ENCODE measurements at regions not wholly inside any gene's neighbourhood (a gene's known extent, or its start where the extent isn't known, plus 50 kb on each side); places are given as distances from the start of the nearest gene placed in this dataset.

- H3F3A ChIP-seq (ENCODE audit: control insufficient read depth, insufficient read depth): no peaks in the 10 kb centered on the region
- H3K4me1 ChIP-seq (ENCODE audit: control insufficient read depth, low read length): peaks cover 6% of the 10 kb centered on the region
- H3K4me3 ChIP-seq (ENCODE audit: low read length): no peak overlapping the region
- H3K36me3 ChIP-seq (ENCODE audit: control insufficient read depth, low read length): no peaks in the 10 kb centered on the region
- no peak overlapping the region for H3K4me2 ChIP-seq (ENCODE audit: low read length)
- no peak for TF ChIP-seq EZH2phosphoT487 (IDR thresholded peaks at IDR 0.05; ENCODE audit: borderline replicate concordance, low read length)
- TF ChIP-seq, protein P1, sequence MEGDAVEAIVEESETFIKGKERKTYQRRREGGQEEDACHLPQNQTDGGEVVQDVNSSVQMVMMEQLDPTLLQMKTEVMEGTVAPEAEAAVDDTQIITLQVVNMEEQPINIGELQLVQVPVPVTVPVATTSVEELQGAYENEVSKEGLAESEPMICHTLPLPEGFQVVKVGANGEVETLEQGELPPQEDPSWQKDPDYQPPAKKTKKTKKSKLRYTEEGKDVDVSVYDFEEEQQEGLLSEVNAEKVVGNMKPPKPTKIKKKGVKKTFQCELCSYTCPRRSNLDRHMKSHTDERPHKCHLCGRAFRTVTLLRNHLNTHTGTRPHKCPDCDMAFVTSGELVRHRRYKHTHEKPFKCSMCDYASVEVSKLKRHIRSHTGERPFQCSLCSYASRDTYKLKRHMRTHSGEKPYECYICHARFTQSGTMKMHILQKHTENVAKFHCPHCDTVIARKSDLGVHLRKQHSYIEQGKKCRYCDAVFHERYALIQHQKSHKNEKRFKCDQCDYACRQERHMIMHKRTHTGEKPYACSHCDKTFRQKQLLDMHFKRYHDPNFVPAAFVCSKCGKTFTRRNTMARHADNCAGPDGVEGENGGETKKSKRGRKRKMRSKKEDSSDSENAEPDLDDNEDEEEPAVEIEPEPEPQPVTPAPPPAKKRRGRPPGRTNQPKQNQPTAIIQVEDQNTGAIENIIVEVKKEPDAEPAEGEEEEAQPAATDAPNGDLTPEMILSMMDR (IDR thresholded peaks at IDR 0.05; ENCODE audit: low read depth, low read length, poor library complexity, severe bottlenecking): no peak
- H3K79me2 ChIP-seq (ENCODE audit: control insufficient read depth, low read length): no peaks in the 10 kb centered on the region
- no peak overlapping the region for H3K27ac ChIP-seq (ENCODE audit: low read depth, low read length)
- H3K9me3 ChIP-seq (ENCODE audit: control insufficient read depth, insufficient read depth, low read length): no peaks in the 10 kb centered on the region
- H3K27me3 ChIP-seq (ENCODE audit: control insufficient read depth, low read length): peaks cover 22% of the 10 kb centered on the region
- no peaks in the 10 kb centered on the region for H3K9me2 ChIP-seq (replicated peaks; ENCODE audit: control insufficient read depth, low read length)
- no peaks in the 10 kb centered on the region for H4K20me1 ChIP-seq (ENCODE audit: control insufficient read depth, insufficient read depth, low read depth, low read length)
These were observed 59.0 kb upstream of the RUNX3 start for GRCh38 chr1:24989082-24989481.

GRCh38 chr1:24988558-24988912 lies 58.5 kb upstream of the RUNX3 start:
- Histone ChIP-seq H3K9me3 (ENCODE audit: control insufficient read depth, insufficient read depth, low read length) (no peaks in the 10 kb centered on the region), H3K4me3 (ENCODE audit: low read length) (no peak overlapping the region), H3K36me3 (ENCODE audit: control insufficient read depth, low read length) (no peaks in the 10 kb centered on the region), H3K27ac (ENCODE audit: low read depth, low read length) (no peak overlapping the region), H3F3A (ENCODE audit: control insufficient read depth, insufficient read depth) (no peaks in the 10 kb centered on the region), H3K4me2 (ENCODE audit: low read length) (no peak overlapping the region), H3K4me1 (ENCODE audit: control insufficient read depth, low read length) (peaks cover 6% of the 10 kb centered on the region), H3K9me2 (replicated peaks; ENCODE audit: control insufficient read depth, low read length) (no peaks in the 10 kb centered on the region), H3K79me2 (ENCODE audit: control insufficient read depth, low read length) (no peaks in the 10 kb centered on the region), H3K27me3 (ENCODE audit: control insufficient read depth, low read length) (peaks cover 22% of the 10 kb centered on the region), H4K20me1 (ENCODE audit: control insufficient read depth, insufficient read depth, low read depth, low read length) (no peaks in the 10 kb centered on the region)
- TF ChIP-seq EZH2phosphoT487 (IDR thresholded peaks at IDR 0.05; ENCODE audit: borderline replicate concordance, low read length): no peak
- TF ChIP-seq, protein P1 (IDR thresholded peaks at IDR 0.05; ENCODE audit: low read depth, low read length, poor library complexity, severe bottlenecking): no peak

- H4K20me1 ChIP-seq (ENCODE audit: control insufficient read depth, insufficient read depth, low read depth, low read length): no peaks in the 10 kb centered on the region
- H3K4me3 ChIP-seq (ENCODE audit: low read length): no peak overlapping the region
These were observed 57.9 kb upstream of the RUNX3 start for GRCh38 chr1:24987875-24988557.

More at GRCh38 chr1:24987875-24988557, 57.9 kb upstream of the RUNX3 start:
- Histone ChIP-seq H3K79me2 (ENCODE audit: control insufficient read depth, low read length) (no peaks in the 10 kb centered on the region), H3K9me2 (replicated peaks; ENCODE audit: control insufficient read depth, low read length) (no peaks in the 10 kb centered on the region), H3K4me1 (ENCODE audit: control insufficient read depth, low read length) (peaks cover 6% of the 10 kb centered on the region), H3K36me3 (ENCODE audit: control insufficient read depth, low read length) (no peaks in the 10 kb centered on the region), H3F3A (ENCODE audit: control insufficient read depth, insufficient read depth) (no peaks in the 10 kb centered on the region), H3K27ac (ENCODE audit: low read depth, low read length) (no peak overlapping the region), H3K27me3 (ENCODE audit: control insufficient read depth, low read length) (peaks cover 22% of the 10 kb centered on the region), H3K9me3 (ENCODE audit: control insufficient read depth, insufficient read depth, low read length) (no peaks in the 10 kb centered on the region), H3K4me2 (ENCODE audit: low read length) (no peak overlapping the region; the same call in 1 of the 2 replicates)
- TF ChIP-seq, protein P1 (IDR thresholded peaks at IDR 0.05; ENCODE audit: low read depth, low read length, poor library complexity, severe bottlenecking): no peak
- no peak for TF ChIP-seq EZH2phosphoT487 (IDR thresholded peaks at IDR 0.05; ENCODE audit: borderline replicate concordance, low read length)

Measured in DOHH2 (cell line).